Hepatocyte (in vitro differentiated cells): ENCODE measurements at regions not wholly inside any gene's neighbourhood (a gene's known extent, or its start where the extent isn't known, plus 50 kb on each side); places are given as distances from the start of the nearest gene placed in this dataset.

Experiments
- EZH2 ChIP-seq: fragments of 200-600 bp; sonication (generic); IDR thresholded peaks from 2 replicates; pipeline ENCODE4 v1.6.1; 2016; ENCODE audit warnings: antibody characterized with exemption, mild to moderate bottlenecking, borderline replicate concordance
- TF ChIP-seq, protein P1 (sequence below): fragments of 200-600 bp; sonication (generic); IDR thresholded peaks from 2 replicates; pipeline ENCODE4 v1.5.1; 2016; ENCODE audit warnings: antibody characterized with exemption, mild to moderate bottlenecking; ENCODE audit not compliant: poor library complexity

DNA sequence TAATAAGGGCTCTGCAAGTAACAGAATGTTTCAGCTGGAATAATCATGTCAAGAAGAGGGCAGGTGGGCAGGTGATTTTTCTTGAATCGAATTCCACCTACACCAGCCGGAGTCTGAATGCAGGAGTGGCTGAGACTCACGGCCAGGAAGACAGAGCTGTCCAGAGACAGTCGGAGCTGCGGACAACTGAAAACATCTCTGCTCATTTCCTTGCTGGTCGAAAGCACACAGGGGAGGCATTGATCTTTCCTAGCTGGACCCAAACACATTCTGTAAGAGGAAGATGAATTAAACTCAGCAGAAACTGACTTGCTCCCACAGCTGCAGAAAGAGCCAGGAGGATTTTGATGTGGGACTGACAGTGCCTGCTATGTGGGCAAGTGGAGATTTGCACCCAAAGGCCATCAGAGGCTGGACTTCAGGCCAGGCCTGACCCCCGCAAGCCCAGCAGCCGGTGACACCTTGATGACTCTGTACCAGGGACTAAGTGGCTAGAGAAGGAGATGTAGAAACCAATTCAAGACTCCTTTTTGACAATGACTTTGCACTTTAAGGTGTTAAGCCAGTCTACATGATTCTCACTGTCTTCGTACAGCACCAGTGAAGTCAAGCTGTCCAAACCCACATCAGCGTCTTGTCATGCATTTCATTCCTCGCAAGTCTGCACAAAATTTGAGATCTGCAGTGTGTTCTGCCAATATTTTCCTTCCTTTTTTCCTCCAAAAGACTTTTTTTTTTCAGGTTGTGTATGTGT, 169.4 kb downstream of the TEX36 start:
- TF ChIP-seq, protein P1, sequence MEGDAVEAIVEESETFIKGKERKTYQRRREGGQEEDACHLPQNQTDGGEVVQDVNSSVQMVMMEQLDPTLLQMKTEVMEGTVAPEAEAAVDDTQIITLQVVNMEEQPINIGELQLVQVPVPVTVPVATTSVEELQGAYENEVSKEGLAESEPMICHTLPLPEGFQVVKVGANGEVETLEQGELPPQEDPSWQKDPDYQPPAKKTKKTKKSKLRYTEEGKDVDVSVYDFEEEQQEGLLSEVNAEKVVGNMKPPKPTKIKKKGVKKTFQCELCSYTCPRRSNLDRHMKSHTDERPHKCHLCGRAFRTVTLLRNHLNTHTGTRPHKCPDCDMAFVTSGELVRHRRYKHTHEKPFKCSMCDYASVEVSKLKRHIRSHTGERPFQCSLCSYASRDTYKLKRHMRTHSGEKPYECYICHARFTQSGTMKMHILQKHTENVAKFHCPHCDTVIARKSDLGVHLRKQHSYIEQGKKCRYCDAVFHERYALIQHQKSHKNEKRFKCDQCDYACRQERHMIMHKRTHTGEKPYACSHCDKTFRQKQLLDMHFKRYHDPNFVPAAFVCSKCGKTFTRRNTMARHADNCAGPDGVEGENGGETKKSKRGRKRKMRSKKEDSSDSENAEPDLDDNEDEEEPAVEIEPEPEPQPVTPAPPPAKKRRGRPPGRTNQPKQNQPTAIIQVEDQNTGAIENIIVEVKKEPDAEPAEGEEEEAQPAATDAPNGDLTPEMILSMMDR: no peak
- no peak for TF ChIP-seq EZH2
